ENCODE measurements at regions not wholly inside any gene's neighbourhood (a gene's known extent, or its start where the extent isn't known, plus 50 kb on each side); places are given as distances from the start of the nearest gene placed in this dataset.

DNA sequence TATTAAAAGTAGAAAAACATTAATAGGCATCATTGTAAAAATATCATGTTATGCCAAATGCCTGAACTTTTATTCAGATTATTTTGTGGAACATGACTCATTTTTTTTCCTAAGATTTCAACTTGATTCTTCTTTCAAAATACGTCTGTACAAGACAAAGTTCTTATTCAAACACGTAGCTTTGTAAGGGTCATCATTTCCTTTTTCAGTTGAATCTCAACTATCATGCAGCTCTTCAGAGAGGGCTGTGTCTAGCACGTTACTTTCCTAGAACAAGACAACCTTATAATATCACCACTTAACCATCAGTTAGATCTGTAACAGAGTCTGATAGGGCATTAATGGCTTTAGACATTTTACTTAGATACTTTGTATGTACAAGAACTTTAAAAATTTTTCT lies 608.9 kb downstream of the AMY1C start:
- TF ChIP-seq POLR2A (IDR thresholded peaks at IDR 0.05), result no peak
- TF ChIP-seq, protein P1, sequence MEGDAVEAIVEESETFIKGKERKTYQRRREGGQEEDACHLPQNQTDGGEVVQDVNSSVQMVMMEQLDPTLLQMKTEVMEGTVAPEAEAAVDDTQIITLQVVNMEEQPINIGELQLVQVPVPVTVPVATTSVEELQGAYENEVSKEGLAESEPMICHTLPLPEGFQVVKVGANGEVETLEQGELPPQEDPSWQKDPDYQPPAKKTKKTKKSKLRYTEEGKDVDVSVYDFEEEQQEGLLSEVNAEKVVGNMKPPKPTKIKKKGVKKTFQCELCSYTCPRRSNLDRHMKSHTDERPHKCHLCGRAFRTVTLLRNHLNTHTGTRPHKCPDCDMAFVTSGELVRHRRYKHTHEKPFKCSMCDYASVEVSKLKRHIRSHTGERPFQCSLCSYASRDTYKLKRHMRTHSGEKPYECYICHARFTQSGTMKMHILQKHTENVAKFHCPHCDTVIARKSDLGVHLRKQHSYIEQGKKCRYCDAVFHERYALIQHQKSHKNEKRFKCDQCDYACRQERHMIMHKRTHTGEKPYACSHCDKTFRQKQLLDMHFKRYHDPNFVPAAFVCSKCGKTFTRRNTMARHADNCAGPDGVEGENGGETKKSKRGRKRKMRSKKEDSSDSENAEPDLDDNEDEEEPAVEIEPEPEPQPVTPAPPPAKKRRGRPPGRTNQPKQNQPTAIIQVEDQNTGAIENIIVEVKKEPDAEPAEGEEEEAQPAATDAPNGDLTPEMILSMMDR (IDR thresholded peaks at IDR 0.05), result no peak
